GM18499 (cell line): ENCODE measurements at regions not wholly inside any gene's neighbourhood (a gene's known extent, or its start where the extent isn't known, plus 50 kb on each side); places are given as distances from the start of the nearest gene placed in this dataset.
"Not testable (repeated sequence)": the region's sequence is repeated elsewhere in the genome, so short reads cannot be mapped to it uniquely, and the experiment has no call there.

Experiments used
- ATAC-seq: cut with Tn5 transposase; IDR thresholded peaks from one replicate; pipeline ENCODE4 v1.9.1; 2021; ENCODE audit warnings: moderate number of reproducible peaks; ENCODE audit not compliant: insufficient read depth, unreplicated experiment

GRCh38 chr4:27787195-27787594 lies 926.6 kb downstream of the STIM2 start:
- no peak for ATAC-seq

DNA sequence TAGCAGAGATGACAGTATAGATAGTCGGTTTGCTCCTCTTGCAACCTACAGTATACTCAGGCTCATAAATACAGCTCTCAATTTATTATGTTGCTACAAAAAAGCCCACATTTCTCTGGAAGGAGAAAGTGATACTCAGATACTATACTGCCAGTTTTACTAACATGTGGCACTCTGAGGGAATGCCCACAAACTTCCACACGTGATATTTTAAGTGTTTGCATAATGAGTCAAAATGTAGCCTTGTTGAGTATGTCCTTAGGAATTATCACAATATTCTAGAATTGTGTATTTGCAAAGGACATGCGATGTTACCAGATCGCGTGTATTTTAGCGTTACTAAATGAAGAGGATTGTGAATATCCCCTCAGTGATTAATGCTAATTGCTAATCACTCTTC lies 929.1 kb downstream of the STIM2 start:
- no peak for ATAC-seq

DNA sequence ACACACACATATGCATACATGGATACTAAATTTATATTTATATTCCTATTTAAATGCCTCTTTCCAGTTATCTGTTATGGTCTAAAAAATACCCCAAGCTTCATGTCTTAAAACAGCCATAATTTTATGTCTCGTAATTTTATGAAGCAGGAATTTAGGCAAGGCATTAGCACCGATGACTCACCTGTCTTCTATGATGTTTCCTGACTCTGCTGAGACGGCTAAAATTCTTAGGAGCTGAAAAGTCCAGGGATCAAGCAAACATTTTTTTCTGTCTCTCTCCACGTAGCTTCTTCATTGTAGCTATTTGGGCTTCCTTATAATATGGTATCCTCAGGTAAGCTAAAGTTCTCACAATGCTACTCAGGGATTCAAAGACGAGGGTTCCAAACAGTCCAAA lies 930.3 kb downstream of the STIM2 start:
- no peak for ATAC-seq

DNA sequence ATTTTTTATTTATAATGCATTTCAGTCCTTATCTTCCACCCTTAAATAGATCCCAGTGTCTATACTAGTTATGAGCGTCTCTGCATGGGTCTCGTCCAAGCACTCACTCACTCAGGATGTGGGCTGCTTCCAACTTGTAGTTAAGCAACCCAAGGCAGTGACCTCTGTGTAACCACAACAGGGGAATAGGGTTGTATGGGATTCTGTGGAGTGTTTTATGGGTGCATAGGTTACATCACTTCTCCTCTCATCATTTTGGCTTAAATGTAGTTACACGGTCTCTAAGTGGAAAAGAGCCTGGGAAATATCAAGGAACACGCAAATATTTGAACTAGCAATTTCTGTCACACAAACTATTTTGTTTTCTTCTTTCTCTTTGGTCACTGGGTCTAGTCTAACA lies 931.0 kb downstream of the STIM2 start:
- ATAC-seq: no peak

GRCh38 chr4:27807207-27807606 lies 946.6 kb downstream of the STIM2 start:
- no peak for ATAC-seq

DNA sequence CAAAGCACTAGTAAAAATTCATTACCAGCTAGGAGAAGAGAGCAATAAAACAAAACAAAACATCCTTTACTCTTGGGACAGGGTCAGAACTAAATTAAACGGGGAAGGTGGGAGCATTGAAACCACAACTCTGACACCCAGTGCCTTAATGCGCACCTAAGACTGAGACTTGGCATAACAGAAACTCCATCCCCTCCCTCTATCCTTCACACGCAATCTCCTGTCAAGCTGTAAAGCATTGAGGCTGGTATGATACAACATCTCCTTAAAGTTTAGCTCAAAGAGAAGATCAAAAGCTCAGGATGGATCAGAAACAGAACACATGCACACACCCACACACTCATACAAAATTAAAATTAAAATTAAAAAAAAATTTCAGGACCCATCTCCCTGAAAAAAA lies 951.3 kb downstream of the STIM2 start:
- no peak for ATAC-seq

GRCh38 chr4:27813226-27813625 lies 952.6 kb downstream of the STIM2 start:
- ATAC-seq: not testable (repeated sequence)

DNA sequence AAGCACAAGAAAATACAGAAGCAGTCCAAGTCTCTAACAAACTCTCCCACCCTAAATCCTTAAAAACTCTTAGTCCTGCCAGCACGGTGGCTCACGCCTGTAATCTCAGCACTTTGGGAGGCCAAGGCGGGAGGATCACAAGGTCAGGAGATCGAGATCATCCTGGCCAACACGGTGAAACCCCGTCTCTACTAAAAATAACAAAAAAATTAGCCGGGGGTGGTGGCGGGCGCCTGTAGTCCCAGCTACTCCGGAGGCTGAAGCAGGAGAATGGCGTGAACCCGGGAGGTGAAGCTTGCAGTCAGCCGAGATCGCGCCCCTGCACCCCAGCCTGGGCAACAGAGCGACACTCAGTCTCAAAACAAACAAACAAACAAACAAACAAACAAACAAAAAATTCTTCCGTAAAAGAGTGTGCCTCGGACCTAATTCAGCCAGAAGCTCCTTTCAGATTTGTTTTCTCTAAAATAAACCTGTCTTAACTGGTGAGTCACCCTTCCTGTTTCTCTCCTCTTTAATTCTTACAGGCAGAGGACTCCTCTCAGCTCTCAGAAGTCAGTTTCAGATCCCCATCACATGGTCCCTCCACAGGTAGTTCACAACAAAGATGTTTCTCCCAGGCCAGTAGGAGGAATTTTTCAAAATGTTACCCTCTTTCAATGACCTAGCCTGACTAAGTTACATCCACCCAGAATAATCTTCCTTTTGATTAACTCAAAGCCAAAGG lies 953.2 kb downstream of the STIM2 start:
- ATAC-seq: not testable (repeated sequence)

GRCh38 chr4:27819246-27819645 lies 958.6 kb downstream of the STIM2 start:
- ATAC-seq: no peak

GRCh38 chr4:27828843-27829242 lies 968.2 kb downstream of the STIM2 start:
- ATAC-seq: no peak

GRCh38 chr4:27830251-27830650 lies 969.6 kb downstream of the STIM2 start:
- no peak for ATAC-seq

GRCh38 chr4:27835851-27836250 lies 975.2 kb downstream of the STIM2 start:
- no peak for ATAC-seq

DNA sequence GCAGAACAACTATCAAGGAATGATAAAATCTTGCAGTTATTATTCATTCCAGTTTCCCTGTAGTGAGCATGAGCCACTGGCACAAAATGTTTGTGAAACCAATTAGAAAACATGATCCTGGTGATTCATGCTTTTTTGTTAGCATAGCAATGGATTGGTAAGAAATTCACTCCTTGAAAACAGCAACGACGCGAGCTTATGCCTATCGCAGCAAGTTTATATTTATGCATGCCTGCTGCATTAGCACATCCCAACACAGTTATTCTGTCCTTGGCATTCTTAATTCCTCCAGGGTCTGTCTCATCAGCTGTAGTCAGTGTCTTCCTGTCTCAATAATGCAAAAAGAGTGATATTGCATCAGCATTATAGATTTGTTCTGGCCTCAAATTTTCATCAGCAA lies 975.9 kb downstream of the STIM2 start:
- no peak for ATAC-seq

DNA sequence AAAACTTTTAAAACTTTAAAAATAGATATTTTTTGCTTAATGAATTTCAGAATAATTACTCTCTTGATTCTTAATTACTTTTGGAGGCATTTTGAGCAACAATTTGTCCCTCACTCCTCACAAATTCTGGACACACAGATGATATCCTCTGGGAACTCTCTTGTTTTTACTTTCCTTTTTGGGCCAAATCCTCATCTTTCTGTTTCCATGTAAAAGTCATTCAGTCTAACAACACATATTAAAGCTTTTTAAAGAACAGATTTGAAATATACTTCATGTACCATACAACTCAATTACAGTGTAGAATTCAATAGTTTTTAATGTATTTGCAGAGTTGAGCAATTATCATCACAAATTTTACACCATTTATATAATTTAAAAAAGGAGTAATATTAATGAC lies 983.1 kb downstream of the STIM2 start:
- no peak for ATAC-seq

DNA sequence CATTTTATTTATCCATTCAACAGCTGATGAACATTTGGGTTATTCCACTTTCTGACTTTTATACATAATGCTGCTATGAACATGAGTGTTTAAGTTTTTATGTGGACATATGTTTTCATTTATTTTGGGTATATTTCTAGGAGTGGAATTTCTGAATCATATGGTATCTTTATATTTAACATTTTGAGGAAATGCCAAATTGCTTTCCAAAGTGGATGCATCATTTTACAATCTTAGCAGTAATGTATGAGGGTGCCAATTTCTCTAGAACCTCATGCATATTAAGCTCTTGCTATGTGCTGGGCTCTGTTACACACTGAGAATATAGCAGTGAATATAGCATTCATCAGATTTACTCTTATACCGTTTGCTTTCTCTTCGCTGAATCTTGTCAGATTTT lies 983.7 kb downstream of the STIM2 start:
- ATAC-seq: no peak

GRCh38 chr4:27846951-27847350 lies 986.3 kb downstream of the STIM2 start:
- no peak for ATAC-seq

DNA sequence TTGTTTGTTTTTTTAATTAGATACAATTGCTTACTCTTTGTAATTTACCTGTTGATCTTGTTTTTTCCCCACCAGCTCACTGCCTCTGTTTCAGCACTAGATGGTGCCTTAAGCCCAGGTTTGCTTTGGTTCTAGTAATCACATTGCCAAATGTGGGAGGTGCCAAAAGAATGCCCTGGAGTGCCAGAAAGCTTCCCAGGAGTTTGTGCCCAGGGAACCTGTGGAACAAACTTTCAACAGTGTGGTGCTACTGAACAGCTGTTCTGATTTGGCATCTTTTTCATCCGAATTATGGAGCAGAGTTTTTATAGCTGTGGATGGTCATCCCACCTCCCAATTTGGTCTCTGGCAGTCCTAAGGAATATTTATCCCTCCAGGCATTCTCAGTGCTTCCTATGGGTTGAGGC lies 1000.7 kb downstream of the STIM2 start:
- ATAC-seq: no peak

GRCh38 chr4:27861802-27862201 lies 1001.2 kb downstream of the STIM2 start:
- no peak for ATAC-seq

GRCh38 chr4:27873596-27873995 lies 1013.0 kb downstream of the STIM2 start:
- ATAC-seq: no peak

- ATAC-seq: no peak
Measured at GRCh38 chr4:27881705-27882104, 1021.1 kb downstream of the STIM2 start.

DNA sequence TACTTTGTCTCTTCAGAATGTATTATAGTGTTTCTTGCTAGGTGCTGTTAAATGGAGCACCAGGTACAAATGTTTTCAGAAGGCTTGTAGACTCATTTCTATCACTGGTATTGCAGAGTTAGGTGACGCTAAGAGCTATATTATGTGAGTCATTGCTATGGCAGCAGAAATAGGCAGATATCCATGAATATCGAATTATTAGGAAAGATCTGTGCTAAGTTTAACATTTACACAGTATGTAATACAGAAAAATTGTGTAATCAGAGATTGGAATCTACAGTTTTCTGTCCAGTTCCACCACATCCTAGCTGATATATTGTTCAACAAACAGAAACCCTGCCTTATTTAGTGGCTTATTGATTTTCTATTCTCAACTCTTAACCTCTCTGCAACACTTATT lies 1025.5 kb downstream of the STIM2 start:
- no peak for ATAC-seq

DNA sequence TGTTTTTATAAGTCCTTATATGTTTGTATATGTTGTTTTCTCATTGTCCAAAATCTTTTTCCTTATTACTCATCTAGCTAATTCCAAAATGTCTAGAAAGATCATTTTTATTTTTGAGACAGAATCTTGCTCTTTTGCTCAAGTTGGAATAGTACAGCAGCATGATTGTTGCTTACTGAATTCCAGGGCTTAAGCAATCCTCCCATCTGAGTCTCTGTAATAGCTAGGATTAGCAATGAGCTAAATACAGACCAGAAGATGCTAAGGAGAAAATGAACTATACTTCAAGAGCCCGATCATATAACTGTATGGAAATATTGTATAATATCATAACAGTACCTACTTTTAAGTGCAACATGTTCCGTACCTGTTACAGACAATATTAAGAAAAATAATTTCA lies 1027.0 kb downstream of the STIM2 start:
- no peak for ATAC-seq

- no peak for ATAC-seq
Measured at GRCh38 chr4:27888505-27888904, 1027.9 kb downstream of the STIM2 start.
